ENCODE measurements at regions not wholly inside any gene's neighbourhood (a gene's known extent, or its start where the extent isn't known, plus 50 kb on each side); places are given as distances from the start of the nearest gene placed in this dataset.

DNA sequence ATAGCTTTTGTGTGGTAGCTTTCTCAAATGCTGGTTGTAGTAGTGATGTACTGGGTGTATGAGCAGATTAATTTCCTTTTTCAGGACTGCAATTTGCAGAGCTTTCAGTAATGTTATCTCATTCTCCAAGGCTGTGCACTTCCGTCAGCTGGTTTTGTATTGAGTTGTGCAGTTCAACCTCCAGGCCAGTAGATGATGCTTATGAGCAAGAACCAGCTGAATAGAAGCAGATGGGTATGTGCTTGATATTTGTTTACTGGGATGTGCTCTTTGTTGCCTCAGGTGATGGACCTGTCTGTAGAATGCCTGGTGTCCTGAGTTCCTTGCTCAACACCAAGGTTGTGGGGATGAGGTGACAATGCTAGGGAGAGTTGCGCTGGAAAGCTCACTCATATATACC is 462.8 kb downstream of the PCDH18 start:
- DNase-seq (ENCODE audit: low spot score) = no peak

DNA sequence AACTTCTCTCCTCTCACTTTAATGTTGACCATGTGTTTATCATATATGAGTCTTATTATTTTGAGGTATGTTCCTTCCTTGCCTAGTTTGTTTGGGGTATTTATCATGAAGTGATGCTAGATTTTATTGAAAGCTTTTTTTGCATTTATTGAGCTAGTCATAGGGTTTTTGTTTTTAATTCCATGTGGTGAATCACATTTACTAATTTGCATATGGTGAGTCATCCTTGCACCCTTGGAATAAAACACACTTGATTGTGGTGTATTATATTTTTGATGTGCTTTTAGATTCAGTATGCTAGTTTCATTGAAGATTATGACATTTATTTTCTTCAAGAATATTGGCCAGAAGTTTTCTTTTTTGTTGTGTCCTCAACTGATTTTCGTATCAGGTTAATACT is 464.6 kb downstream of the PCDH18 start:
- no peak for DNase-seq (ENCODE audit: low spot score)

DNA sequence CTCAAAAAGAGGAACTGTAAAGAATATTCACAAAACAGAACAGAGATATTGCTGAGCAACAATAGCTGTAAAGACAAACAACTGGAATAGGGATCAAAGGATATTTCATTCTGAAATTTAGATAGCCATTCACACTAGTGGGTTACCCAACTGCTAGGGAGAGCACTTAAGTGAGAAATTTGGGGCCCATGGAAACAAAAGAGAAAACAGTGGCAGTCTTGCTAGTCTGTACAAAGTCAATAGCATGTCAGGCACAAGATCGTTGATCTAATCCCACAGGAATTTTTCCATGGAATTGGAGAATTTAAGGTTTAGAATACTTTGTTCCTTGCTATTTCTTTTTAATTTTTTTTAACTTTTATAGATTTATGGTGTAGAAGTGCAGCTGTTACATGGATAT is 467.0 kb downstream of the PCDH18 start:
- DNase-seq (ENCODE audit: low spot score) = no peak

DNA sequence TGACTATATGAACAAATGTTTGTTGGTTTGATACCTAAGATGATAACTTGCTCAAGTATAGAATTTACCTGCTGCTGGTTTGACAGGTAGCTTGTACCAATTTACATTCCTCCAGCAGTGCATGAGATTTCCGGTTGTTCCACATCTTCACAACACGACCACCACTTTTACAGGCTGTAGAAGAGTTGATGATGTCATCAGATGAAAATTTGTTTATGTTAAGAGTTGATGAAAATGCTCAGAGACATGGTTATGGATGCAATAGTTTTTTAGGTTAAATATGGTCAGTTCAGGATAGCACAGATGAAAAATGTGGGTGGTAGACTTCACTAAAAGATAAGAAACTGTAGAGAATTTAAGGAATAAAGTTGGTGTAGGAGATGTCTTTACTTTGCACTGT is 468.3 kb downstream of the PCDH18 start:
- DNase-seq (ENCODE audit: low spot score) = no peak

DNA sequence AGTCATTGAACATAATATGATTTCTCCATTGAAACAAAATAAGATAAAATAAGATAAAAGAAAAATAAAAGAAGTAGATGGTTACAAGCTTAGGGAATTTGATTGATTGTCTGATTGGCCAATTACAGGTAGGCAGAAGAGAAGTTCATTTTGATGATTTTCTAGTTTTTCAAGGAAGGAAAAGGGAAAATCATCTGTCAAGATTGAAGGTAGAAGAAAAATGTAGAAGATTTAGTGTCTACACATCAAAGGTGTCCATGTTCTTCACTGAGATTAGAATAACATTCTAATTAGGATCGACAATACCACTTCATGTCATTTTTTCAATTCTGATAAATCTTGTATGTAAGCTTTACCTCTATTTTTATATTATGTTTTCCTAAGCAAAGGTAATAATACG is 489.1 kb downstream of the PCDH18 start:
- no peak for DNase-seq (ENCODE audit: low spot score)

DNA sequence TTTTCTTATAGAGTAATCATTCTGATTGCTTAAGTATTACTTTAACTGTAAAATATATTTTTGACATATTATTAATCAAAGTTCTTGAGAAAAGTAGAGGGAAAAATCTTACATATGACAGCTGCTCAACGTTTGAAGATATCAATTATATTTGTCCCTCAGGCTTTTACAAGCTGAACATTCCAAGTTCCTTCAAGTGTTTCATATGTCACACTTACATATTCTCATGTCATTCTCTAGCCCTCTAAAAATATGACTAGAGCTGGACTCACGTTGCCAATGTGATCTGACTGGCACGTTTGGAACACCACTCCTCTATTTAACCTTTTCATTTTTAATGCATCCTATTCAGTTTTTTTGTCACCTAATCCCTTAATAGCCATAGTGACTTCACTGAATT is 492.9 kb downstream of the PCDH18 start:
- DNase-seq (ENCODE audit: low spot score) = no peak

DNA sequence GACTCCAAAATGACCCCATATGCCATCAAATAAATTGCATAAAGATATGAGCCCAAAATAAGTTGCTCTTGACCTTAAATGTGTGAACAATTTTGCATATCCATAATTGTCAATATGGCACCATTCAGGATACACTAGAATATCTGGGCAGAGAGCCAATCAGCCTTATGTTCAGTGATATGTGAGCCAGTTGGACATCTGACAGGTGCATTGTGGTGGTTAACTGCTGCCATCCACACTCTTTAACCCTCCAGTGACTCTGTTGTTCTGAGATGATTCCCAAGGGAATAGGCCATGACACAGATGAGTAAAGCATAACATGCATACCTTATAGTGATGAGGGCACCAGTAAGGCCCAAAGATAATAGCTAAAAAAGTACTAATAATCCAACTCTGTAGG is 500.1 kb downstream of the PCDH18 start:
- no peak for DNase-seq (ENCODE audit: low spot score)

DNA sequence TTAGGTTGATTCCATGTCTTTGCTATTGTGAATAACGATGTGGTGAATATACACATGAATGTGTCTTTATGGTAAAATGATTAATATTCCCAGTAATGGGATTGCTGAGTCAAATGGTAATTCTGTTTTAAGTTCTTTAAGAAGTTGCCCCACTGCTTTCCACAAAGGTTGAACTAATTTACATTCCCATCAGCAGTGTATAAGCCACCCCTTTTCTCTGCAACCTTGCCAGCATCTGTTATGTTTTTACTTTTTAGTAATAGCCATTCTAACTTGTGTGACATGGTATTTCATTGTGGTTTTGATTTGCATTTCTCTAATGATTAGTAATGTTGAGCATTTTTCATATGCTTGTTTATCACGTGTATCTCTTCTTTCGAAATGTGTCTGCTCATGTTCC is 503.3 kb downstream of the PCDH18 start:
- DNase-seq (ENCODE audit: low spot score) = no peak

DNA sequence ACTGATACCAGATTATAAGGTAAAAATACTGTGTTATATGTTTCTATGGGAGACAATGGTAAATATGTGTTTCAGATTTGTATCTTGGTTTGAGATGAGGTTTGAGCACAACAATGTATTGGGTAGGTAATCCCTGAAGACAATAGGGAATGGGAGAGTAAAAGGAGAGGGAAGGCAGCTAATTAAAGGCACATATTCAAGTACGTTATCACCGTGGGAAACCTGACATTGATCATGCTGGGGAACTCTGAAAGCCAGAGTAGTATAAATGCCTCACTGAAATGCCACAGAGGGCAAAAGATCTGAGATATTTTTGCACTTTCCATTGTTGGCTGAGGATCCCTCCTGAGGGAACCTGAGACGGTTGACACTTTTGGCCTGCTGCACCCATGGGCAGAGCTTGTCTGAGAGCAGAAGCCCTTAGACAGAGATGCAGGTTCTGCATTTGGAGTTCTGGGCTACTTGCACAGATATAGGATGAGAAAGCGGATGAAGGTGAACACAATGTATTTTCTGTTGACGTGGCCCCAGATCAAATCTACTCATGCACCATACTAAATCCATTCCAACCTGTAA is 506.7 kb downstream of the PCDH18 start:
- no peak for DNase-seq (ENCODE audit: low spot score)

DNA sequence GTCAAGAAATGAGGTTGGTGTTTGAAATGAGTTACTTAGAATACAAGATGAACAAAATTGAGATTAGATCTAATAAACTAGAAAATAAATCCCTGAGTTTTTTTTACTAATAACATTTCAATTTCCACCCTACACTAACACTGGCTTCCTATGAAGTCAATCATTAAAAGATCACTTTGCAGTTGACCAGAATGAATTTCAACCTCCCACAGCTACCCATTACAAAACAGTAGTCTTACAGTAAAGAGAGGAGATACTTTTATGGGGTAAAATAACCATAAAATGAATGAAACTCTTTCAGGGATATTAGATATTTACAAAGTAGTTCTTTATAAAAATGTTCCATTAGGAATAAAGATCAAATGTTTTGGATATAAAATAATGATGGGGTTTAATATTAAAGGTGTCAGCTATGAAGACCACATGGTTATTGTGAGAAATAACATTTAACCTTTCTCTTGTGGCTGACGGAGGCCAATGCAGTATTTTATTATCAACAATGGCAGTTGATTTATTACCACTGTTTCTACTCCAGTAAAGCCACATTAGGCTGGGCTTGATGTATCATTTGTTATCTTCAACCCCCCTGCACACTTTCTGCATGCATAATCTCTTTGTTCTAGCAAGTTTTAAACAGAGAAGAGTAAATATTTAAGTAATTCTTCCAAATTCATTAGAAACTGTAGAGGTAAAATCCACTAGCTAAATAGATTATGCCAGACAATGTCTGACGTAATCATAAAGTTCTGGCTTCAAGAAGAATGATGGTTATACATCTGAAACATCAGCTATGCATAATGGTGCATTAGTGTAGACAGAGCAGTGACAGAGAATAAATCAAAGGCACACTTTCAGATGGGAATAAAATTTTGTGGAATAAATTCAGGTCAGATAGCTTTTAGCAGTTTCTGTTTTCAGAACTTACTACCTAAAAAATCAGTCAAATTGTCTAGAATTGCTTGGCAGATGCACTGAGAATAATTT is 516.6 kb downstream of the PCDH18 start:
- no peak for DNase-seq (ENCODE audit: low spot score)

DNA sequence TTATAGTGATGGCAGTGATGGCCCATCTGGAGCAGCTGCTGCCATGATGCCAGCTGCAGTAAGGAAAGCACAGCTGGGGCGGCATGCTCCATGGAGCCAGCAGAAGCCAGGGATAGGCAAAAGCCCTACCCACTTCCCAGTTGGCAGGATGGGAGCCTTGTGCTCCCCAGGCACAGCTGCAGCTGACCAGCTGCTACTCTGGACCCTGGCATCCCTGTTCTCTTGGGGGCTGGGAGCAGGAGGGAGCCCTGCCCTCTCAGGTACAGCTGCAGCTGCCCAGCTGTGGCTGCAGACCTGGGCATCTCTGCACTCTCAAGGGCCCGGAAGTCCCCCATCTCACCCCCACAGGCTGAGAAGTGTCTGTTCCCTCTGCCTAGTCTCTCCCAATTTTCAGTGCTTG is 531.9 kb downstream of the PCDH18 start:
- DNase-seq (ENCODE audit: low spot score) = no peak

DNA sequence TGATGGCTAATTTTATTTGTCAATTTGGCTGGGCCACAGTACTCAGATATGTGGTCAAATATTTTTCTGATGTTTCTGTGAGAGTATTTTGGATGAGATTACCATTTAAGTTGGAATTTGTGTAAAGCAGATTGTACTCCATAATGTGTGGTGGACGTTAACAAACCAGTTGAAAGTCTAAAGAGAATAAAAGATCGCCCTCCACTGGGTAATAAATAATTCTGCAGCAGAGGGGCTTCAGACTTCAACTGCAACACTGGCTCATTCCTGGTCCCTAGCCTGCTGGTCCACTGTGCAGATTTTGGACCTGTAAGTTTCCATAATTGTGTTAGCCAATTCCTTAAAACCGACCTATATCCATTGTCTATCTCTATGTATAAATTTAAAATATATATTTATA is 540.3 kb downstream of the PCDH18 start:
- no peak for DNase-seq (ENCODE audit: low spot score)

DNA sequence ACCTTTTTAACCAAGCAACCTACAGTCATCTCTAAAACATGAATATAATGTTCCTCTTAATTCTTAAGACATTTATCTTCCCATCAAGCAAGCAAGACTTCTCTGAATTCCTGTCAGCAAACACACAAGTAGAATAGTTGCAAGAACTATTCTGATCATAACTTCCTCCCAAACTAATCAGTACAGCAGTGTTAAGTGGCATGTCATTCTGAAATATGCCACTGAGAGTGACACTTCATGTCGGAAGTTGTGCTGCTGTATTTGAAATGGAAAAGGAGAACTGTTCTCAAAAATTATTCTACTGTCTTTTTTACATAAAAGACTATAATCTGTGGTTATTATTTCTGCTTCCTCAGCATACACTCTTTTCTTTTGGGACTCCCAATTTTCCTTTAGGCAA is 546.6 kb downstream of the PCDH18 start:
- DNase-seq (ENCODE audit: low spot score) = no peak

DNA sequence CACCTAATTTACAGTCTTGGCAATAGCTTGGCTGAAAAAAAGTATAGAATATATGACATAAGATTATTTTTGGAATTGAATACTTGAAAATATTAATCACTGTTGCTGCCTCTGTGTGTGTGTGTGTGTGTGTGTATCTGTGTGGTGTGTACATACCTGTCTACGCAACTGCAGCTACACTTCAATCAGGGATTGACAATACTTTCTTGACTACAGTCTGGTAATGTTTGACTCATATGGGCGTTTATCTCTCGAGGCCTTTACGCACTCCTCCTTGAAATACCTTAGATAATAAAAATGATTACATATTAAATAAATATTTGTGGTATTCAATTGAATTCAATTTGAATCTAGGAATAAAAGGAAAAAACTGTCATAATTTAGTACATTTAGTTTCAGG is 565.2 kb downstream of the PCDH18 start:
- no peak for DNase-seq (ENCODE audit: low spot score)

DNA sequence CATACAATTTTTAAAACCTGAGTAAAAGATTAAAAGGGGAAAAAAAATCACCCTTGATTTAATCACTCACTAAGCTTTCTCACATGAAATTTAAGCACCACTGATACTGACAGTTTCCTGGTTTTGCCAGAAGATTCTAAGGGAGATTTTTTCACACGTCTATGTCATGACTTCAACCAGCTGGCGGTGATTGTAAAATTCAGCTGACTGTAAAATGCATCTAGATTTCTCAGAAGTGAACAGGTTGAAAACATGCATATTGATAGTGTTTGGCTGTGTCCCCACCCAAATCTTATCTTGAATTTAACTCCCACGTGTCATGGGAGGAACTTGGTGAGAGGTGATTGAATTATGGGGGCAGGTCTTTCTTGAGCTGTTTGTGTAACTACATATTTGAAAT is 566.8 kb downstream of the PCDH18 start:
- no peak for DNase-seq (ENCODE audit: low spot score)

DNA sequence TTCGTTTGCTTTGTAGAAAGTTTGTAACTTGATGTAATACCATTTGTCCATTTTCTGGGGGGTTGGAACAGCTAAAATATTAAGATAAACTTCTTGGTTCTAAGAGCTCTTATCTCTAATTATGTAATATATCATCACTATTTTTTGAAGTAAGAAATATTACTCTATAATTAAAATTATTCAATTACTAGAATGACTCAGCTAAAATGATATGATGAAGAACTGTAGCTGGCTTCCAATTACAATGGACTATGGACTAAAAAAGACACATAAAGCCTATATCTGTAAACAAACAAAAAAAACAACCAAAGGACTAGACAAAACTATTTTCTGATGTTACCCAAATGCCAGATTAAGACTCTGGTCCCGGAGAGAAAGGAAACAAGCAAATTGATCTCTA is 569.4 kb downstream of the PCDH18 start:
- DNase-seq (ENCODE audit: low spot score) = no peak

DNA sequence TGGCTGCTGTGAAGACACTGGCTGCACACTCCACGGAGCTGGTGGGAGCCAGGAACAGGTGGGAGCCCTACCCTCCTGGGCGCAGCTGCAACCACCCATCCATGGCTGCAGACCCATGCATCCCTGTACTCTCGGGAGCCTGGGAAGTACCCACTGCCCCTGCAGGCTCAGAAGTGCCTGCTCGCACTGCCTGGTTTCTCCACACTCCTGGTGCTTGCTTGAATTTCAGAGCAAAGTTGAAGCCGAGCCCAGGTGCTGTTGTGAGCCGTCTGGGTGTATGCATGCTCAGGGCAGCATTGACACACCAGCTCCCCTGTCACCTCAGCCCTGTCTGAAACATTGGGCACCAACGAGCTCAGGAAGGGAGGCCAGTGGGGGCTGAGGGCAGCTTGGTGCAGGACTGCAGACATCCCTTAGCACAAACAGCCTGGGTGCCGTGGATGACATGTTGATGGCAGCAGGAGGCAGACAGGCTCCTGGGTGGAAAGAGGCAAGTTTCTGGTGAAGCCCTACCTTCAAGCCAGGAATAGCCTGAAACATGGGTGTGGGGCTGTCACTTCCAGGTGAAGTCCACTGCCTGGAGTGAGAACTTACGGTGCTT is 585.9 kb downstream of the PCDH18 start:
- DNase-seq (ENCODE audit: low spot score) = no peak

DNA sequence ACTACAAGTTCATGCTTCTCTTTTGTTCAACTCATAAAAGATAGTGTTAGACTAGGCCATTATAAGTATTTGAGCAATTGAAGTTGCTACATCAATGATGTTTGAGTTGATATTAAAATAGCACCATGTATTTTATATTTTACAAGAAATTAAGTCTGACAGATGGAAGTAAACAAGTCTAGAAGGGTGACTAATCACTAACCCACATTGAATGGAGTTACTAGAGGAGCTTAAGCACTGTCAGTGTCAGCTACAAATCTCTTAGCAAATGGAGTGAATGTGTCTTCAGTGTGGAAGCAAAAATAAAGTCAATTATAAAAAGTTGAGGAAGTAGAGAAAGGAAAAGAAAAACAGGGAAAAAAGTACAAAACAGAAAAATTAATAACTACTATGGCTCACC is 592.5 kb downstream of the PCDH18 start:
- no peak for DNase-seq (ENCODE audit: low spot score)

DNA sequence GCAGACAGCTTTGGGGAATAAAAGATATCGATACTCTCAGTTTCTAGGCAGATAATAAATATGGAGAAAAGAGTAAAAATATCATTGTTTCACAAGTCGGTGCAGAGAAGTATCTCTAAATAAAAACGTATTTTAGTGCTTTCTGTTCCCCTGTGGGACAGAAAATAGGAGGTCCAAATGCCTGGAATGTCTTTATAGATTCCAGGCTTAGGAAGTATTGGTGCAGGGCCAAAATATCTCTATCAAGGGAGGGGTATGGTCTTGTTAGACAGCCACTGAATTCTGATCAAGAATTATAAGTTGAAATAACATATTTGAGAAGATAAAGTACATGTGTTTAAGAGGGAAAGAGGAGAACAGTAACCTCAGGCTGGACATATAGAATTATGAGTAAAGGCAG is 596.4 kb downstream of the PCDH18 start:
- DNase-seq (ENCODE audit: low spot score) = no peak

DNA sequence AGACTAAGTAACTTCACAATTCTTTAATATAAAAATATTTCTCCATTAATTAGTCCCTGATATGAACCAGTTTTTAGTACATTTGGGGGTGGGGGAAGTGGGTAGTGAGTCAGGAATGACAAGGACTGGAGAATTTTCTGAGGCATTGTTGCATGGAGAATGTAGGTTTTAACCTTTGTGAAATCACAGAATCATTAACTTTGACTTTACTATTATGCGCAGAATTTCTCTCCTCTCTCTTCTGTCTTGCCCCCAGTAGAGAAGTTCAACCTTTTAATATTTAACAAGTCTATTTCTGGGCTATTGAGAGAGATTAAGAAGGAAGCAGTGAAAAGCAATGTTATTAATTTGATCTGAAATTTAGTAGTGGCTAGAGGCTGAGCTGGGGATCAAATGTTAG is 597.0 kb downstream of the PCDH18 start:
- no peak for DNase-seq (ENCODE audit: low spot score)

DNA sequence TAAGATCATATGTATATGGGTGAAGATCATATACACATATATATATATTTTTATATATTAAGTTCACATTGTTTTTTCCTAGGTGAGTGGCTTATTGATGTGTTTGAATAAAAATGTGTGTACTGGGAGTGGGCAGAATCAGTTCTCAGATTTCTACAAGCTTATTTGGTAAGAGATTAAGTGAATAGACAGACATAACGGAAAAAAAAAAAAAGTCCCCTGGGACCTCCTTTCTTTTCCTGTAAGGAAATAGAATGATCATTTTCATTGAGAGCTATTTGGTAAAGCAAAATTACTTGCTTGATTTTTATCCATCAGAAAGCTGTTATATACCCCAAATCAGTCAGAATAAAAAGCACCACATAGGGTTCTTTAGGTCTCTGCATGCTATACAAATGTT is 597.7 kb downstream of the PCDH18 start:
- DNase-seq (ENCODE audit: low spot score) = no peak

DNA sequence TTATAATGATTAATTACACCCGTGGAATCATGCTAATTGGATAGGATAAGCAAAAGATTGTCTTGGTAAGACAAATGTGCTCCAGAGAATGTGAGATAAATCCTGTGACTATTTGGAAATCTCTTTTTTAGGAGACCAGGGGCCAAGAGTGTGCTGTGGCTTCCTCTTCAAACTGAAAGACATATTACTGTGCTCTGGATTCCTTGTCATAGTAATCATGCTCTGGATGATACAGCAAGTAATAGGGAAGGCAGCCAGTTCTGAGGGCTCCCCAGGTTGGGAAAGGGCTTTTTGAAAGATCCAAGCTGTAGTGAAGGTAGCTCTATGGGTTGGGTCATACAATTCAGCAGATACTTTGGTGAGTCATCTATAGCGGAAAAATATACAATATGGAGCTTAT is 600.5 kb downstream of the PCDH18 start:
- no peak for DNase-seq (ENCODE audit: low spot score)

DNA sequence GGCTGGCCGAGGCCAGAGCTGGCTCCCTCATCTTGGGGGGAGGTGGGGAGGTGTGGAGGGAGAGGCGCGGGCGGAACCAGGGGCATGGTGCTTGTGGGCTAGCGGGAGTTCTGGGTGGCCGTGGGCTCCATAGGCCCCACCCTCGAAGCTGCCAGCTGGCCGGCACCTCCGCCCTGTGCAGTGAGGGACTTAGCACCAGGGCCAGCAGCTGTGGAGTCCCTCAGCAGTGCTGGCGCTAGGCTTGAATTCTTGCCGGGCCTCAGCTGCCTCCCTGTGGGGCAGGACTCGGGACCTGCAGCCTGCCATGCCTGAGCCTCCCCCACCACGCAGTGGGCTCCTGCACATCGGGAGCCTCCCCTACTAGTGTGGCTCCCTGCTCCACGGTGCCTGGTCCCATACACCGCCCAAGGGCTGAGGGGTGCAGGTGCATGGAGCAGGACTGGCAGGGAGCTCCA is 603.3 kb downstream of the PCDH18 start:
- DNase-seq (ENCODE audit: low spot score) = no peak

Data from COLO829 (cell line).